H1 (cell line): ENCODE measurements at regions not wholly inside any gene's neighbourhood (a gene's known extent, or its start where the extent isn't known, plus 50 kb on each side); places are given as distances from the start of the nearest gene placed in this dataset.

Experiments
- CTCF ChIA-PET: fragments of 300-600 bp; sonication (Branson Sonifier 250); formaldehyde crosslinking; loops from one replicate; lab custom pipeline; 2021; ENCODE audit not compliant: partially characterized antibody; lab: Charles Lee
- POLR2A ChIA-PET: fragments of 300-600 bp; sonication (Branson Sonifier 250); formaldehyde crosslinking; loops from one replicate; lab custom pipeline; 2021; ENCODE audit warnings: inconsistent platforms; ENCODE audit not compliant: partially characterized antibody; lab: Charles Lee
- DNase-seq, 2 experiments: peaks; one replicate each; pipeline versions ENCODE4 v3.0.0 to v3.0.0-alpha.2; 2010 to 2022; ENCODE audit warnings: low spot score in 2 of 2, low read depth in 1 of 2, mixed read lengths in 1 of 2
- FAIRE-seq: peaks from 2 replicates; lab custom pipeline; 2011; peaks lifted over from hg19 to GRCh38; lab: Jason Lieb, UNC
- H2AFZ ChIP-seq: 2 replicates; pipeline ENCODE4 v1.8.1; 2012; ENCODE audit warnings: low read length, inconsistent platforms
- H2AK5ac ChIP-seq: 2 replicates; pipeline ENCODE4 v1.6.1; 2013; ENCODE audit warnings: low read depth, low read length
- H2BK120ac ChIP-seq: replicated peaks from 2 replicates; pipeline ENCODE3; 2013; ENCODE audit warnings: low read depth, low read length, inconsistent platforms
- H2BK12ac ChIP-seq: 2 replicates; pipeline ENCODE4 v1.6.1; 2013; ENCODE audit warnings: low read depth, low read length
- H2BK15ac ChIP-seq: 2 replicates; pipeline ENCODE4 v1.6.1; 2013; ENCODE audit warnings: low read length
- H2BK20ac ChIP-seq: 2 replicates; pipeline ENCODE4 v1.6.1; 2013; ENCODE audit warnings: low read length
- H2BK5ac ChIP-seq: 2 replicates; pipeline ENCODE4 v1.6.1; 2013; ENCODE audit warnings: low read depth, low read length
- H3K14ac ChIP-seq: 2 replicates; pipeline ENCODE4 v1.6.1; 2013; ENCODE audit warnings: inconsistent platforms; ENCODE audit not compliant: insufficient read length
- H3K18ac ChIP-seq: 2 replicates; pipeline ENCODE4 v1.6.1; 2013; ENCODE audit warnings: low read length; ENCODE audit errors: extremely low read depth
- H3K23ac ChIP-seq: 2 replicates; pipeline ENCODE4 v1.6.1; 2013; ENCODE audit warnings: inconsistent platforms; ENCODE audit not compliant: insufficient read length
- H3K23me2 ChIP-seq: 2 replicates; pipeline ENCODE4 v1.6.1; 2013; ENCODE audit warnings: low read depth, low read length
- H3K27ac ChIP-seq: 2 replicates; pipeline ENCODE4 v1.6.1; 2011; ENCODE audit warnings: low read depth, low read length, inconsistent platforms
- H3K27me3 ChIP-seq, 4 experiments: replicated peaks in 1 of 4; 1 replicate in 1 of 4; 2 replicates in 3 of 4; pipeline versions ENCODE4 v1.6.1 to v1.8.1; 2011 to 2013; ENCODE audit warnings: low read length in 3 of 4, mild to moderate bottlenecking in 3 of 4, inconsistent platforms in 2 of 4, mixed read lengths in 2 of 4, moderate library complexity in 1 of 4; ENCODE audit not compliant: control insufficient read depth in 3 of 4, insufficient read depth in 3 of 4; ENCODE audit errors: extremely low read depth in 1 of 4
- H3K36me3 ChIP-seq, 4 experiments: 2 replicates each; pipeline versions ENCODE4 v1.6.1 to v1.8.1; 2011 to 2013; ENCODE audit warnings: mild to moderate bottlenecking in 4 of 4, low read length in 3 of 4, moderate library complexity in 2 of 4, control low read depth in 1 of 4, inconsistent platforms in 1 of 4; ENCODE audit not compliant: insufficient read depth in 4 of 4, control insufficient read depth in 2 of 4
- H3K4ac ChIP-seq: replicated peaks from 2 replicates; pipeline ENCODE3; 2013; ENCODE audit warnings: low read length, low read depth, mixed read lengths, inconsistent platforms; ENCODE audit not compliant: insufficient read length
- H3K4me1 ChIP-seq, 4 experiments: replicated peaks in 1 of 4; 1 replicate in 1 of 4; 2 replicates in 3 of 4; pipeline versions ENCODE4 v1.6.1 to v1.8.1; 2011 to 2013; ENCODE audit warnings: low read length in 3 of 4, inconsistent platforms in 2 of 4, mixed read lengths in 1 of 4; ENCODE audit not compliant: insufficient read depth in 4 of 4, control insufficient read depth in 3 of 4
- H3K4me2 ChIP-seq, 2 experiments: 2 replicates each; pipeline versions ENCODE4 v1.6.1 to v1.8.1; 2011 to 2013; ENCODE audit warnings: low read depth in 2 of 2, low read length in 2 of 2, control low read depth in 1 of 2, inconsistent platforms in 1 of 2, mild to moderate bottlenecking in 1 of 2; ENCODE audit not compliant: insufficient read depth in 1 of 2
- H3K4me3 ChIP-seq, 4 experiments: fragments of 200-600, 300-600 bp in 1 of 4; sonication (generic), shearing (Covaris generic), sonication (Bioruptor Twin) in 1 of 4; 2 replicates each; pipeline versions ENCODE4 v1.5.1 to v1.8.1; 2011 to 2016; ENCODE audit warnings: low read length in 4 of 4, low read depth in 3 of 4, control low read depth in 2 of 4, inconsistent platforms in 2 of 4, mild to moderate bottlenecking in 2 of 4, mixed read lengths in 1 of 4, moderate library complexity in 1 of 4; ENCODE audit not compliant: insufficient read depth in 2 of 4; ENCODE audit errors: extremely low read depth in 1 of 4
- H3K56ac ChIP-seq: replicated peaks from 2 replicates; pipeline ENCODE3; 2013; ENCODE audit warnings: low read depth, mild to moderate bottlenecking, mixed read lengths, low read length, inconsistent platforms; ENCODE audit not compliant: insufficient read length
- H3K79me1 ChIP-seq: 2 replicates; pipeline ENCODE4 v1.6.1; 2013; ENCODE audit warnings: low read depth, low read length, control low read depth
- H3K79me2 ChIP-seq, 2 experiments: 2 replicates each; pipeline versions ENCODE4 v1.6.1 to v1.8.1; 2012 to 2013; ENCODE audit warnings: low read length in 2 of 2, mild to moderate bottlenecking in 2 of 2, inconsistent platforms in 1 of 2; ENCODE audit not compliant: insufficient read depth in 2 of 2, control insufficient read depth in 1 of 2
- H3K9ac ChIP-seq, 4 experiments: replicated peaks in 1 of 4; 1 replicate in 1 of 4; 2 replicates in 3 of 4; pipeline versions ENCODE4 v1.6.1 to v1.8.1; 2011 to 2013; ENCODE audit warnings: low read depth in 3 of 4, low read length in 3 of 4, control low read depth in 2 of 4, mild to moderate bottlenecking in 2 of 4, moderate library complexity in 2 of 4, inconsistent platforms in 1 of 4; ENCODE audit errors: extremely low read depth in 1 of 4
- H3K9me3 ChIP-seq, 2 experiments: 2 replicates each; pipeline versions ENCODE4 v1.6.1 to v1.8.1; 2012 to 2013; ENCODE audit warnings: mild to moderate bottlenecking in 2 of 2, moderate library complexity in 2 of 2, control low read depth in 1 of 2, inconsistent platforms in 1 of 2, low read depth in 1 of 2, low read length in 1 of 2, mixed read lengths in 1 of 2; ENCODE audit not compliant: insufficient read depth in 2 of 2
- H4K20me1 ChIP-seq, 2 experiments: replicated peaks in 1 of 2; 2 replicates each; pipeline versions ENCODE3 to v1.8.1; 2011 to 2013; ENCODE audit warnings: inconsistent platforms in 2 of 2, low read length in 2 of 2, mild to moderate bottlenecking in 1 of 2; ENCODE audit not compliant: insufficient read depth in 2 of 2, control insufficient read depth in 1 of 2
- H4K5ac ChIP-seq: 2 replicates; pipeline ENCODE4 v1.6.1; 2013; ENCODE audit warnings: low read length, low read depth, mixed read lengths, inconsistent platforms; ENCODE audit not compliant: insufficient read length
- H4K8ac ChIP-seq: 2 replicates; pipeline ENCODE4 v1.8.0; 2013; ENCODE audit warnings: mild to moderate bottlenecking, moderate library complexity, low read length, inconsistent platforms; ENCODE audit not compliant: insufficient read depth; ENCODE audit errors: extremely low read depth
- H4K91ac ChIP-seq: replicated peaks from 2 replicates; pipeline ENCODE3; 2013; ENCODE audit warnings: low read length, mixed read lengths, inconsistent platforms; ENCODE audit not compliant: insufficient read length
- CBX5 ChIP-seq: fragments of 300-800, 300-1000 bp; sonication (generic); IDR thresholded peaks from 2 replicates; pipeline ENCODE4 v1.7.1; 2016; ENCODE audit warnings: antibody characterized with exemption, low read length, low read depth
- KDM1A ChIP-seq: fragments of 200-600, 300-600 bp; sonication (generic); IDR thresholded peaks from 2 replicates; pipeline ENCODE4 v1.7.1; 2016; ENCODE audit warnings: mild to moderate bottlenecking, low read length, borderline replicate concordance
- MAFK ChIP-seq: IDR thresholded peaks from 2 replicates; pipeline ENCODE4 v1.6.1; 2012; ENCODE audit warnings: low read depth, mild to moderate bottlenecking, improper control_type of control experiment, low read length
- NRF1 ChIP-seq: IDR thresholded peaks from 2 replicates; pipeline ENCODE4 v1.6.1; 2011; ENCODE audit warnings: mild to moderate bottlenecking, low read depth, low read length, improper control_type of control experiment
- PHF8 ChIP-seq: fragments of 200-600 bp; sonication (generic); conservative IDR thresholded peaks from 2 replicates; pipeline ENCODE4 v1.7.1; 2012; ENCODE audit warnings: low read depth, mild to moderate bottlenecking, inconsistent platforms, low read length, moderate library complexity
- SP1 ChIP-seq: IDR thresholded peaks from 2 replicates; pipeline ENCODE4 v1.6.1; 2011; ENCODE audit warnings: low read depth, low read length
- TAF7 ChIP-seq: optimal IDR thresholded peaks from 2 replicates; pipeline ENCODE3; 2011; ENCODE audit warnings: low read depth, mild to moderate bottlenecking, inconsistent platforms, low read length, moderate library complexity, borderline replicate concordance
- YY1 ChIP-seq: IDR thresholded peaks from 2 replicates; pipeline ENCODE4 v1.6.1; 2011; ENCODE audit warnings: low read depth, mild to moderate bottlenecking, low read length
- whole genome bisulfite sequencing, 2 experiments: shearing (Covaris generic) in 1 of 2; methylation state at CpG; one replicate each; pipeline versions ENCODE4 v1.1.6 to v1.1.7; 2013 to 2015; ENCODE audit warnings: low lambda C conversion rate in 2 of 2, mixed read lengths in 2 of 2, inconsistent platforms in 1 of 2, low coverage in 1 of 2, missing lambda C conversion rate in 1 of 2; ENCODE audit not compliant: insufficient replicate concordance in 2 of 2, insufficient coverage in 1 of 2, insufficient read length in 1 of 2; ENCODE audit errors: extremely low coverage in 1 of 2, missing lambda C conversion rate in 1 of 2; 5-methylcytosine and 5-hydroxymethylcytosine counted together

- Histone ChIP-seq H4K91ac (no peak overlapping the region), H3K27ac (no peak overlapping the region), H2BK12ac (no peak overlapping the region), H4K20me1 (no peaks in the 10 kb centered on the region), H3K27me3 (no peaks in the 10 kb centered on the region), H2BK15ac (no peak overlapping the region), H4K8ac (no peak overlapping the region), H3K9ac (no peak overlapping the region), H3K14ac (no peak overlapping the region), H3K18ac (no peak overlapping the region), H3K4ac (no peak overlapping the region), H3K79me2 (no peaks in the 10 kb centered on the region), H4K5ac (no peak overlapping the region), H3K23ac (no peak overlapping the region), H2AK5ac (no peak overlapping the region), H2BK20ac (no peak overlapping the region), H3K4me3 (no peak overlapping the region), H3K23me2 (no peaks in the 10 kb centered on the region), H2BK120ac (no peak overlapping the region), H2AFZ (no peak overlapping the region), H3K79me1 (no peaks in the 10 kb centered on the region), H2BK5ac (no peak overlapping the region), H3K4me2 (no peak overlapping the region), H3K9me3 (no peaks in the 10 kb centered on the region), H3K4me1 (no peaks in the 10 kb centered on the region), H3K36me3 (no peaks in the 10 kb centered on the region), H3K56ac (no peak overlapping the region)
- no peak for DNase-seq
- 92% methylated on average over 2 of the region's 2 CpGs; no CpG with 5 or more reads in 1 of the 2 experiments for WGBS, 2 experiments
- TF ChIP-seq YY1 (no peak), MAFK (no peak), KDM1A (no peak), CBX5 (no peak), SP1 (no peak), NRF1 (no peak), PHF8 (no peak), TAF7 (no peak)
- POLR2A ChIA-PET: no interaction called here
- CTCF ChIA-PET: interaction anchor here (0.8 to 2.3 kb wide), 6 partner anchors 12 to 258 kb away, joined by 3 to 11 read pairs (median 6); no protein-coding TSS in a partner anchor
- no peak for FAIRE-seq
Observed at GRCh38 chr4:138078253-138078652, 163.9 kb downstream of the SLC7A11 start.
